ENCODE measurements at regions not wholly inside any gene's neighbourhood (a gene's known extent, or its start where the extent isn't known, plus 50 kb on each side); places are given as distances from the start of the nearest gene placed in this dataset.

DNA sequence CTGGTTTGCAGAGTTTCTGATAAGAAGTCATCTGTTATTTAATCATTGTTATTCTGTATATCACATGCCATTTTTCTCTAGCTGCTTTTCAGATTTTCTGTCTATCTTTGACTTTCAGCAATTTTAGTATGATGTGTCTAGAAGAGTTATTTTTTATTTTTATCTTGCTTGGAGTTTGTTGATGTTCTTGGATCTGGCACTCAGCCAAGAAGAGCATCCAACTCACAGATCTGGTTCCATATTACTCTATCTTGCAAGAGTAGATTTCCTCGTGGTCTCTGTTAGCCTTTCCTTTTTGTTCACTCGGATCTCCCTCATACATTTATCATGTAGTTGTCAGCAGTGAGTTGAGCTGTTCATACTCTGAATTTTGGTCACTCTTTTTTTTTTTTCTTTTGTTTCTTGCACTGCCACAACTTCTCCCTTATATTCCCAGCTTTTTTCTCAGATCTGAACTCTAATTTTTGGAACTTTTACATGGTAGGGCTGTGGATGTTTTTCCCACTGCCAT lies 54.8 kb upstream of the CALCR start:
- TF ChIP-seq POLR2A (IDR thresholded peaks at IDR 0.05; ENCODE audit: low read depth, low read length) (no peak), PAX5 (IDR thresholded peaks at IDR 0.05; ENCODE audit: insufficient read depth, low read length, severe bottlenecking) (no peak), POU2F2 (IDR thresholded peaks at IDR 0.05; ENCODE audit: low read depth, low read length) (no peak), SPI1 (IDR thresholded peaks at IDR 0.05; ENCODE audit: low read depth, low read length) (no peak), TAF1 (IDR thresholded peaks at IDR 0.05; ENCODE audit: low read depth, low read length) (no peak), POLR2AphosphoS5 (IDR thresholded peaks at IDR 0.05; ENCODE audit: low read depth, low read length) (no peak)
- DNase-seq (ENCODE audit: insufficient read length, low spot score) (no peak), FAIRE-seq (no peak)

DNA sequence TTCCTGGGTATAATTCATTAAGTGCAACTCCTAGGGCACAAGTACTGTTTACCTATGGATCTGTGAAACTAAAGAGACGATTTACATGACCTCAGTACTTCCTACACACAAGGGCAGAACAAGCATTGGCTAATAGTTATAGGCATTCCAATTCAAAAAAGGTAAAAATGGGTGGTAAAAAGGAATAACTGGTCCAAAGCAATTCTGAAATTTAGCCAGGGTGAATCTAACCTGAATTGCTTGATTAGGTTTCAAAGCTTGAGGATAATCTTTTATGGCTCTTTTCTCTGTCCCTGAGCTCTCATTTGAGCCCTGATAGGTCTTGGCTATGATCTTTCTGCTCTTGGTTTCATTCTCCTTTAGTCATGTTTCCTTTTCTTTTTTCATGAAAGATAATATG lies 52.3 kb upstream of the CALCR start:
- DNase-seq (ENCODE audit: insufficient read length, low spot score) (no peak), FAIRE-seq (no peak)
- no peak for TF ChIP-seq PAX5 (IDR thresholded peaks at IDR 0.05; ENCODE audit: insufficient read depth, low read length, severe bottlenecking)
- TF ChIP-seq POLR2AphosphoS5 (IDR thresholded peaks at IDR 0.05; ENCODE audit: low read depth, low read length): no peak
- no peak for TF ChIP-seq POLR2A (IDR thresholded peaks at IDR 0.05; ENCODE audit: low read depth, low read length)

All from GM12891 (cell line).